ENCODE measurements at regions not wholly inside any gene's neighbourhood (a gene's known extent, or its start where the extent isn't known, plus 50 kb on each side); places are given as distances from the start of the nearest gene placed in this dataset.

DNA sequence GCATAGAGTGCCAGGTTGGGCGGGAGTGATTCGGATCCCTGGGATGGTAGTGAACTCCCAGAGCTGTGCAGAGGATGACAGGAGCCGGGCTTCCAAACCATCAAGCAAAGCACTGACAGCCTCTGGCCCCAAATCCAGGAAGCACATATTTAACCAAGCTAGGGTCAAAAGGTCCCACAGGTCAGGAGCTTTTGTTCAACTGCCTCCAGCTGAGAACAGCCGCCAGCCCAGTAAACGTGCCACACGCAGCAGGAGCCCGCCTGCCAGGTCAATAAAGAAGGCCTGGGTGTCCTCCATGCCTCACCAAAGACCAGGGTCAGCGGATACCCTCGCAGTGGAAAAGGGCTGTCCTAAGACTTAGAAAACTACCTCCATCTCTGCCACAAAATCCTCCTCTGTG, 184.7 kb upstream of the LINGO1 start:
- Histone ChIP-seq H3K4me2 (ENCODE audit: low read depth, low read length, poor library complexity, severe bottlenecking) (no peak overlapping the region), H3K79me2 (ENCODE audit: low read length) (no peaks in the 10 kb centered on the region), H3K9me2 (replicated peaks; ENCODE audit: insufficient read depth, low read length) (no peaks in the 10 kb centered on the region), H2AFZ (ENCODE audit: low read length) (no peak overlapping the region), H3K4me1 (ENCODE audit: low read length) (no peaks in the 10 kb centered on the region), H3K9ac (ENCODE audit: low read length) (no peak overlapping the region), H3K27me3 (ENCODE audit: low read length) (no peaks in the 10 kb centered on the region), H4K20me1 (ENCODE audit: insufficient read depth, low read depth, low read length) (peaks cover 4% of the 10 kb centered on the region; the same call in 1 of the 2 replicates), H3K4me3 (ENCODE audit: low read length) (no peak overlapping the region), H3K36me3 (ENCODE audit: insufficient read depth, low read length) (no peaks in the 10 kb centered on the region), H3K9me3 (ENCODE audit: low read length) (no peaks in the 10 kb centered on the region), H3K27ac (ENCODE audit: low read length) (no peak overlapping the region)
- DNase-seq, result no peak

DNA sequence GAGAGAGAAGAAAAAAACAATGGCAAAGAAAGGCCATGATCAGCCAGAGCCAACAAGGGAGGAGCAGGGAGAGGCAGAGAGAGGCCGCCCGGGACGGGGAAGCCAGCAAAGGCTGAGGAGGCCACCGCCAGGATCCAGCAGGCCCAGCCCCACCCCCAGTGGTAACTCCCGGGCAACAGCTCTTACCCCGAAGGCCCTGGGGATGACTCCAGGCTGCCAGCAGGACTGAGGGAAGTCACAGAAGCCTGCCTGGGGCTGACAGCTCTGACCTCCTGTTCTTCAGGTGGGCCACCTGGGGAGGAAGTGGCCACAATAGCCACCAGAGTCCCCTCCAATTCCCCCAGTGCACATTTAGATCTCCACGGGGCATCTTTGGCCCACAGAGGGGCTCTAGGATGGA, 184.3 kb upstream of the LINGO1 start:
- Histone ChIP-seq H3K27ac (ENCODE audit: low read length) (no peak overlapping the region), H3K9me2 (replicated peaks; ENCODE audit: insufficient read depth, low read length) (no peaks in the 10 kb centered on the region), H3K4me3 (ENCODE audit: low read length) (no peak overlapping the region), H3K36me3 (ENCODE audit: insufficient read depth, low read length) (no peaks in the 10 kb centered on the region), H4K20me1 (ENCODE audit: insufficient read depth, low read depth, low read length) (peaks cover 4% of the 10 kb centered on the region; the same call in 1 of the 2 replicates), H3K9me3 (ENCODE audit: low read length) (no peaks in the 10 kb centered on the region), H3K27me3 (ENCODE audit: low read length) (no peaks in the 10 kb centered on the region), H3K4me1 (ENCODE audit: low read length) (no peaks in the 10 kb centered on the region), H2AFZ (ENCODE audit: low read length) (no peak overlapping the region), H3K4me2 (ENCODE audit: low read depth, low read length, poor library complexity, severe bottlenecking) (no peak overlapping the region), H3K9ac (ENCODE audit: low read length) (no peak overlapping the region), H3K79me2 (ENCODE audit: low read length) (no peaks in the 10 kb centered on the region)
- no peak for DNase-seq

DNA sequence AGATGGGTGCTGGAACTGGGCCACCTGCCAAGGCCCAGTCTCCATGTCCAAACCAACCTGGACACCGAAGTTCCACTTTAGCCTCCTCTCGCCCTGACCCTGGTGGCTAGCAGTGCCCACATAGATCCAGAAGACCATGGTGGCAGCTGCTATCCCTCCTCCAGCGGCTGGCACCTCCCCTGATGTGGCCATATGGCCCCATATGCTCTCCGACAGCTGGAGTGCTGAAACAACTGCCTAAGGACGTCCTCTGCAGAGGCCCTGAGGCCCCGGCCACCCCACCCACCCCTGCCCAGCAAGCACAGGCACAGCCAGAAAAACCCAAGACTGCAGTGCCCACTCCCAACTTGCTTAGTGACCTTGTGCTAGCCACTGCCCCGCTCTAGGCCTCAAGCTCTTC, 182.3 kb upstream of the LINGO1 start:
- Histone ChIP-seq H3K9me3 (ENCODE audit: low read length) (no peaks in the 10 kb centered on the region), H3K4me2 (ENCODE audit: low read depth, low read length, poor library complexity, severe bottlenecking) (no peak overlapping the region), H3K36me3 (ENCODE audit: insufficient read depth, low read length) (no peaks in the 10 kb centered on the region), H3K4me1 (ENCODE audit: low read length) (no peaks in the 10 kb centered on the region), H2AFZ (ENCODE audit: low read length) (no peak overlapping the region), H3K27ac (ENCODE audit: low read length) (no peak overlapping the region), H3K9me2 (replicated peaks; ENCODE audit: insufficient read depth, low read length) (no peaks in the 10 kb centered on the region), H3K79me2 (ENCODE audit: low read length) (no peaks in the 10 kb centered on the region), H3K4me3 (ENCODE audit: low read length) (no peak overlapping the region), H3K27me3 (ENCODE audit: low read length) (no peaks in the 10 kb centered on the region), H3K9ac (ENCODE audit: low read length) (no peak overlapping the region), H4K20me1 (ENCODE audit: insufficient read depth, low read depth, low read length) (peaks cover 4% of the 10 kb centered on the region; the same call in 1 of the 2 replicates)
- DNase-seq, result no peak

DNA sequence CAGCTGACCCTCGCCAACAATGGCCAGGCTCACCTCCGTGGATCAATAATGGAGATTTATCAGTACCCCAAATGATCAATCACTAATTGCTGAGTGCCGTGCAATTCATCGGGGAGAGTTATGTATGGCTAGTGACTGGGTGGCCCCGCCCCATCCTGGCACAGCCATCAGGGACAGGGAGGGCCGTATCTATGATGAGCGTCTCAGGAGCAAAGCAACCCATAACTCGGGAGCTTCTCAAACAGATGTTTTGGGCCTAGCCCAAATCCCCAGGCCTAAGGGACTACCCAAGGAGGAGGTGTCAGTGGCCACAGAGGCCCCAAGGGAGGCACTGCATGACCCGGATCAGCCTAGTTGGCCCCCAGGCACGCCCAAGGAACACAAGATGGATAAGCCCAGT, 180.0 kb upstream of the LINGO1 start:
- Histone ChIP-seq H3K4me2 (ENCODE audit: low read depth, low read length, poor library complexity, severe bottlenecking) (no peak overlapping the region), H3K9me3 (ENCODE audit: low read length) (no peaks in the 10 kb centered on the region), H2AFZ (ENCODE audit: low read length) (no peak overlapping the region), H3K79me2 (ENCODE audit: low read length) (no peaks in the 10 kb centered on the region), H3K36me3 (ENCODE audit: insufficient read depth, low read length) (no peaks in the 10 kb centered on the region), H4K20me1 (ENCODE audit: insufficient read depth, low read depth, low read length) (peaks cover 4% of the 10 kb centered on the region; the same call in 1 of the 2 replicates), H3K9ac (ENCODE audit: low read length) (no peak overlapping the region), H3K4me1 (ENCODE audit: low read length) (no peaks in the 10 kb centered on the region), H3K27ac (ENCODE audit: low read length) (no peak overlapping the region), H3K4me3 (ENCODE audit: low read length) (no peak overlapping the region), H3K9me2 (replicated peaks; ENCODE audit: insufficient read depth, low read length) (no peaks in the 10 kb centered on the region), H3K27me3 (ENCODE audit: low read length) (no peaks in the 10 kb centered on the region)
- DNase-seq, result no peak

DNA sequence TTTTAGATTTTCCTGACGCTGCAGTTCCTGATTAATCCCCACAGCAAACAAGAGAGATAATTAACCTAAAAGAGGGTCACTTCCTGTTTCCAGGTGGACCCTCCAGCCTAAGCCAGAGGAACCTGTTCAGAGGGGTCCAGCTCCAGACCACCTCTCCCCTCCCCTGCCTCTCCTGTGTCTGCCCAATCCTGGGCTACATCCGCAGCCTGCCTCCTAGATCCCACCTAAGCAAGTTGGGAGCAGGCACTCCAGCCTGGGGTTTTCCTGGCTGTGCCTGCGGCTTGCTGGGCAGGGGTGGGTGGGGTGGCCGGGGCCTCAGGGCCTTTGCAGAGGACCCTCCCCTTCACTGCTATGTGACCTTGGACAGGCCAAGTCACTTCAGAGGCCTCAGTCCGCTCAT, 178.6 kb upstream of the LINGO1 start:
- H3K9me3 ChIP-seq (ENCODE audit: low read length), result no peaks in the 10 kb centered on the region
- H3K27me3 ChIP-seq (ENCODE audit: low read length), result no peaks in the 10 kb centered on the region
- H3K79me2 ChIP-seq (ENCODE audit: low read length), result no peaks in the 10 kb centered on the region
- H3K4me1 ChIP-seq (ENCODE audit: low read length), result no peaks in the 10 kb centered on the region
- no peak for DNase-seq
- H3K4me2 ChIP-seq (ENCODE audit: low read depth, low read length, poor library complexity, severe bottlenecking), result no peak overlapping the region
- no peak overlapping the region for H3K9ac ChIP-seq (ENCODE audit: low read length)
- H3K27ac ChIP-seq (ENCODE audit: low read length), result no peak overlapping the region
- H3K36me3 ChIP-seq (ENCODE audit: insufficient read depth, low read length), result no peaks in the 10 kb centered on the region
- H3K9me2 ChIP-seq (replicated peaks; ENCODE audit: insufficient read depth, low read length), result no peaks in the 10 kb centered on the region
- H2AFZ ChIP-seq (ENCODE audit: low read length), result no peak overlapping the region
- no peak overlapping the region for H3K4me3 ChIP-seq (ENCODE audit: low read length)
- H4K20me1 ChIP-seq (ENCODE audit: insufficient read depth, low read depth, low read length), result no peaks in the 10 kb centered on the region

DNA sequence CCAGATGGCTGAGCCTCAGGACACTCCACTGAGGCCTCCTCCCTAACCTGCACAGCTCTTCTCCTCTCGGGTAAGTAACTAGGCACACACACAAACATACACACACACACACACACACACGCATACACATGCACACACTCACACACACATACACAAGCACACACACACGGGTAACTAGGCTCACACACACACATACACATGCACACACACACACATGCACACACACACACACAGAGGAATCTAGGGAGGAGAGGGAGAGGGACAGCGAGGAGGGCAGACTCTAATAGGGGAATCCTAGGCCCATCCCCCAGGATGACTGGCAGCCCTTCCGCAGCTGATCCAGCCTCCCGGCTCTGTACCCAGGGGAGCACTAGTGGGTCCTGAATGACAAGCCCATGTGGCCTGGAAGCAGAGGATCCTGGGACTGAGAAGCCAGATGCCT, 177.4 kb upstream of the LINGO1 start:
- Histone ChIP-seq H3K27ac (ENCODE audit: low read length) (no peak overlapping the region), H3K4me2 (ENCODE audit: low read depth, low read length, poor library complexity, severe bottlenecking) (no peak overlapping the region), H3K9me3 (ENCODE audit: low read length) (no peaks in the 10 kb centered on the region), H3K79me2 (ENCODE audit: low read length) (no peaks in the 10 kb centered on the region), H3K4me3 (ENCODE audit: low read length) (no peak overlapping the region), H3K9me2 (replicated peaks; ENCODE audit: insufficient read depth, low read length) (no peaks in the 10 kb centered on the region), H3K9ac (ENCODE audit: low read length) (no peak overlapping the region), H4K20me1 (ENCODE audit: insufficient read depth, low read depth, low read length) (no peaks in the 10 kb centered on the region), H3K36me3 (ENCODE audit: insufficient read depth, low read length) (no peaks in the 10 kb centered on the region), H3K27me3 (ENCODE audit: low read length) (no peaks in the 10 kb centered on the region), H3K4me1 (ENCODE audit: low read length) (no peaks in the 10 kb centered on the region), H2AFZ (ENCODE audit: low read length) (no peak overlapping the region)
- DNase-seq, result no peak

DNA sequence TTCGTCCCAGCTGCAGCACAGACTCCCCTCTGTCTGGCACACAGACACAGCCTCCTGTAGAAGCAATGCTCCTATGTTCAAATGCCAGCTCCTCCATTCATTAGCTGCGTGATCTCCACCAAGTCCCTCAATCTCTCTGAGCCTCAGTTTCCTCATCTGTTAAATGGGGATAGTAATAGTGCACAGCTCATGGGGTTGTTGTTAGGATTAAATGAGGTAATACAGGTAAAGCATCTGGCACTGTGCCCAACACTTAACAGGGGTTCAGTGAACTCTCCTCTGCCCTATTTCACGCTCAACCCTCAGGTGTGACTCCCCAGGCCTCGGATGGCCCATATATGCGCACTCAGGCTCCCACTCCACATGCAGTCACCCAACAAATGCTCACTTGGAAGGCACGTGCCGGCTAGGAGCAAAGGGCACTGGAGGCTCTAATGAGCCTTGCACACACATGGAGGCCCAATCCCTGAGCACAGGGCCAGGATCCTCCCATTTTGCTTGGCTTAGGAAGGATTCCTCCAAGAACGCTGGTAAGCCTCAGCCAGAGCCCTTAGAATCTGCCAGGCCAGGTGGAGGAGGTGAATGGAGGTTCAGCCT, 176.0 kb upstream of the LINGO1 start:
- Histone ChIP-seq H3K4me2 (ENCODE audit: low read depth, low read length, poor library complexity, severe bottlenecking) (no peak overlapping the region), H3K9me2 (replicated peaks; ENCODE audit: insufficient read depth, low read length) (no peaks in the 10 kb centered on the region), H3K9me3 (ENCODE audit: low read length) (no peaks in the 10 kb centered on the region), H2AFZ (ENCODE audit: low read length) (no peak overlapping the region), H3K4me1 (ENCODE audit: low read length) (no peaks in the 10 kb centered on the region), H3K9ac (ENCODE audit: low read length) (no peak overlapping the region), H3K4me3 (ENCODE audit: low read length) (no peak overlapping the region), H3K79me2 (ENCODE audit: low read length) (no peaks in the 10 kb centered on the region), H3K36me3 (ENCODE audit: insufficient read depth, low read length) (no peaks in the 10 kb centered on the region), H3K27me3 (ENCODE audit: low read length) (no peaks in the 10 kb centered on the region), H3K27ac (ENCODE audit: low read length) (no peak overlapping the region), H4K20me1 (ENCODE audit: insufficient read depth, low read depth, low read length) (no peaks in the 10 kb centered on the region)
- no peak for DNase-seq

DNA sequence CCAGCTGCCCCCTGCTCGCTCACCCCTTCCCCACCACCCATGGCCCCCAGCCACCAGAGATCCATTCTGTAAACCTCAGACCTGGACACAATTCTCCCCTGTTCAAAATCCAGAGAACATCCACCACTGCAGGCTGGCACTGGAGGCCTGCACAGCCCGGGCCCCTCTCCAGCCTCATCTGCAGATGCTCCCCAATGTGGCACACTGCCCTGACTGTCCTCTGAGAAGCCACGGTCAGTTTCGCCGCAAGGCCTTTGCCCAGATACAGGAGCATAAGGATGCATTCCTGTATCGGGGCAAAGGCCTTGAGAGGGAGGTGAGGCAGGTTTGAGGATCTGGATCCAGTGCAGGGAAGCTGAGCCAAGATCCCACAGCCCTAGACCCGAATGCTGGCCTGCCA, 175.4 kb upstream of the LINGO1 start:
- Histone ChIP-seq H3K4me2 (ENCODE audit: low read depth, low read length, poor library complexity, severe bottlenecking) (no peak overlapping the region), H3K9me2 (replicated peaks; ENCODE audit: insufficient read depth, low read length) (no peaks in the 10 kb centered on the region), H3K9me3 (ENCODE audit: low read length) (no peaks in the 10 kb centered on the region), H3K4me3 (ENCODE audit: low read length) (no peak overlapping the region), H2AFZ (ENCODE audit: low read length) (no peak overlapping the region), H3K36me3 (ENCODE audit: insufficient read depth, low read length) (no peaks in the 10 kb centered on the region), H3K79me2 (ENCODE audit: low read length) (no peaks in the 10 kb centered on the region), H3K27me3 (ENCODE audit: low read length) (no peaks in the 10 kb centered on the region), H3K27ac (ENCODE audit: low read length) (no peak overlapping the region), H4K20me1 (ENCODE audit: insufficient read depth, low read depth, low read length) (no peaks in the 10 kb centered on the region), H3K4me1 (ENCODE audit: low read length) (no peaks in the 10 kb centered on the region), H3K9ac (ENCODE audit: low read length) (no peak overlapping the region)
- no peak for DNase-seq

DNA sequence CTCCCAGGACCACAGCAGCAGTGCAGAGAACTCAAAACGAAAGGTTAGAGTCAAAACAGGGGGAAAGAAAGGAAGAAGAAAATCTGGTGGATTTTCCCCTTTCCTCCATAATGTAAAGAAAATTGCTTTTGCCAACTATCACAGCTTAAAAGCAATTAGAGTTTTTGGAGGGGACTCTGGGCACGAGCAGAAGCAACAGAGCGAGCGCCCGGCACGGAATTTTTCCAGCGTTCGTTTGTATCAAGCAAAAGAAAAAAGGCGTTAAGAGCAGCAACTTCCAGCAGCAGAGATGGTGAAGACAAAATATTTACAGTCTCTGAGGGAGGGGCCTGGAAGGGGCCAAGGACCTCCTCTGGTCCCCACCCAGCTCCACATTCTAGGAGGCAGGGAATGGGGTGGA, 174.9 kb upstream of the LINGO1 start:
- no peaks in the 10 kb centered on the region for H3K4me1 ChIP-seq (ENCODE audit: low read length)
- H3K4me2 ChIP-seq (ENCODE audit: low read depth, low read length, poor library complexity, severe bottlenecking), result no peak overlapping the region
- H3K27me3 ChIP-seq (ENCODE audit: low read length), result no peaks in the 10 kb centered on the region
- no peak overlapping the region for H2AFZ ChIP-seq (ENCODE audit: low read length)
- H3K9me3 ChIP-seq (ENCODE audit: low read length), result no peaks in the 10 kb centered on the region
- H3K9me2 ChIP-seq (replicated peaks; ENCODE audit: insufficient read depth, low read length), result no peaks in the 10 kb centered on the region
- DNase-seq, result no peak
- no peak overlapping the region for H3K27ac ChIP-seq (ENCODE audit: low read length)
- H3K79me2 ChIP-seq (ENCODE audit: low read length), result no peaks in the 10 kb centered on the region
- no peak overlapping the region for H3K9ac ChIP-seq (ENCODE audit: low read length)
- no peak overlapping the region for H3K4me3 ChIP-seq (ENCODE audit: low read length)
- no peaks in the 10 kb centered on the region for H3K36me3 ChIP-seq (ENCODE audit: insufficient read depth, low read length)
- no peaks in the 10 kb centered on the region for H4K20me1 ChIP-seq (ENCODE audit: insufficient read depth, low read depth, low read length)

Data from Karpas-422 (cell line).